Lower leg skin (tissue), 3 donors: ENCODE measurements at regions not wholly inside any gene's neighbourhood (a gene's known extent, or its start where the extent isn't known, plus 50 kb on each side); places are given as distances from the start of the nearest gene placed in this dataset.

Experiments
- CTCF ChIP-seq, 3 donors: fragments of 450-650 bp; IDR thresholded peaks; one replicate each; pipeline ENCODE4 v1.5.1; 2016; ENCODE audit warnings: antibody characterized with exemption in 3 of 3, mild to moderate bottlenecking in 3 of 3, moderate library complexity in 2 of 3
- POLR2A ChIP-seq, 2 donors: fragments of 450-650 bp; IDR thresholded peaks; one replicate each; pipeline ENCODE4 v1.6.1; 2016 to 2017; ENCODE audit warnings: antibody characterized with exemption in 2 of 2, mild to moderate bottlenecking in 1 of 2, moderate library complexity in 1 of 2

GRCh38 chr6:113668641-113669408 is 188.3 kb upstream of the MARCKS start:
- no peak for TF ChIP-seq CTCF (IDR thresholded peaks at IDR 0.05)
- no peak for TF ChIP-seq POLR2A (IDR thresholded peaks at IDR 0.05)
